Activated CD8-positive, alpha-beta T cell treated with anti-CD3 and anti-CD28 coated beads for 36 hours (primary cell): ENCODE measurements at regions not wholly inside any gene's neighbourhood (a gene's known extent, or its start where the extent isn't known, plus 50 kb on each side); places are given as distances from the start of the nearest gene placed in this dataset.

Source experiments
- ATAC-seq: fragments of 200-7000 bp; cut with Tn5 transposase; one replicate; pipeline ENCODE4 v1.10.0; 2021; ENCODE audit warnings: mild to moderate bottlenecking, moderate library complexity
- CTCF ChIA-PET: fragments of 350-600 bp; sonication (Branson Sonifier 250); formaldehyde crosslinking; loops from one replicate; lab custom pipeline; 2021; ENCODE audit warnings: antibody characterized with exemption; lab: Charles Lee
- POLR2A ChIA-PET: fragments of 350-600 bp; sonication (Branson Sonifier 250); formaldehyde crosslinking; loops from one replicate; lab custom pipeline; 2021; ENCODE audit warnings: antibody characterized with exemption; lab: Charles Lee
- DNase-seq: peaks from one replicate; pipeline ENCODE4 v3.0.0-alpha.2; 2020
- H3K27ac Mint-ChIP-seq: one replicate; pipeline ENCODE4 v1.8.0; 2021; ENCODE audit warnings: mild to moderate bottlenecking, mixed read lengths
- H3K27me3 Mint-ChIP-seq: one replicate; pipeline ENCODE4 v1.8.0; 2021; ENCODE audit warnings: mixed read lengths
- H3K36me3 Mint-ChIP-seq: one replicate; pipeline ENCODE4 v1.8.0; 2021; ENCODE audit warnings: low read depth, mixed read lengths
- H3K4me1 Mint-ChIP-seq: one replicate; pipeline ENCODE4 v1.8.0; 2021; ENCODE audit warnings: low read depth, mixed read lengths
- H3K4me3 Mint-ChIP-seq: one replicate; pipeline ENCODE4 v1.8.0; 2021; ENCODE audit warnings: mild to moderate bottlenecking, moderate library complexity, mixed read lengths
- H3K9me3 Mint-ChIP-seq: one replicate; pipeline ENCODE4 v1.8.0; 2021; ENCODE audit warnings: mixed read lengths
- CTCF ChIP-seq: fragments of 200-600 bp; IDR thresholded peaks from one replicate; pipeline ENCODE4 v1.8.0; 2022; ENCODE audit warnings: antibody characterized with exemption, mild to moderate bottlenecking
- intact Hi-C: fragments of 100-400 bp; cut with micrococcal nuclease; formaldehyde crosslinking; loops from one replicate; pipeline ENCODE4 v1.10.0; 2022

- ATAC-seq (no peak), DNase-seq (no peak)
- Mint-ChIP-seq H3K36me3 (no peaks in the 10 kb centered on the region), H3K9me3 (no peaks in the 10 kb centered on the region), H3K4me1 (no peaks in the 10 kb centered on the region), H3K27ac (no peak overlapping the region), H3K27me3 (no peaks in the 10 kb centered on the region), H3K4me3 (no peak overlapping the region)
- intact Hi-C loops: no loop called here
- POLR2A ChIA-PET: no interaction called here
- CTCF ChIA-PET: no interaction called here
- TF ChIP-seq CTCF: no peak
These were observed 438.3 kb downstream of the RFPL4B start for GRCh38 chr6:112785408-112785807.

- DNase-seq (no peak), ATAC-seq (no peak)
- POLR2A ChIA-PET: no interaction called here
- Mint-ChIP-seq H3K9me3 (no peaks in the 10 kb centered on the region), H3K4me1 (no peaks in the 10 kb centered on the region), H3K4me3 (no peak overlapping the region), H3K27me3 (no peaks in the 10 kb centered on the region), H3K36me3 (no peaks in the 10 kb centered on the region), H3K27ac (no peak overlapping the region)
- intact Hi-C loops: no loop called here
- TF ChIP-seq CTCF: no peak
- CTCF ChIA-PET: no interaction called here
These were observed 439.7 kb downstream of the RFPL4B start for GRCh38 chr6:112786801-112787200.

- Mint-ChIP-seq H3K9me3 (no peaks in the 10 kb centered on the region), H3K27ac (no peak overlapping the region), H3K4me3 (no peak overlapping the region), H3K4me1 (no peaks in the 10 kb centered on the region), H3K27me3 (no peaks in the 10 kb centered on the region), H3K36me3 (no peaks in the 10 kb centered on the region)
- no peak for TF ChIP-seq CTCF
- DNase-seq (no peak), ATAC-seq (no peak)
- intact Hi-C loops: no loop called here
- ChIA-PET CTCF (no interaction called here), POLR2A (no interaction called here)
These were observed 440.2 kb downstream of the RFPL4B start for GRCh38 chr6:112787371-112787770.

- CTCF ChIA-PET: no interaction called here
- Mint-ChIP-seq H3K27me3 (no peaks in the 10 kb centered on the region), H3K4me3 (no peak overlapping the region), H3K9me3 (peaks cover 1% of the 10 kb centered on the region), H3K27ac (no peak overlapping the region), H3K36me3 (no peaks in the 10 kb centered on the region), H3K4me1 (no peaks in the 10 kb centered on the region)
- no peak for TF ChIP-seq CTCF
- ATAC-seq (no peak), DNase-seq (no peak)
- intact Hi-C loops: no loop called here
- POLR2A ChIA-PET: no interaction called here
These were observed 448.2 kb downstream of the RFPL4B start for GRCh38 chr6:112795316-112795715.

- Mint-ChIP-seq H3K4me1 (no peaks in the 10 kb centered on the region), H3K27me3 (no peaks in the 10 kb centered on the region), H3K36me3 (no peaks in the 10 kb centered on the region), H3K4me3 (no peak overlapping the region), H3K27ac (no peak overlapping the region), H3K9me3 (peaks cover 1% of the 10 kb centered on the region)
- ChIA-PET POLR2A (no interaction called here), CTCF (no interaction called here)
- ATAC-seq (no peak), DNase-seq (no peak)
- intact Hi-C loops: no loop called here
- TF ChIP-seq CTCF: no peak
These were observed 449.6 kb downstream of the RFPL4B start for GRCh38 chr6:112796712-112797111.
